ENCODE measurements at regions not wholly inside any gene's neighbourhood (a gene's known extent, or its start where the extent isn't known, plus 50 kb on each side); places are given as distances from the start of the nearest gene placed in this dataset.

- Histone ChIP-seq H3K4me3 (ENCODE audit: low read depth, low read length) (no peak overlapping the region), H3K27me3 (ENCODE audit: control insufficient read depth, insufficient read depth, low read length) (no peaks in the 10 kb centered on the region), H3K36me3 (ENCODE audit: control insufficient read depth, insufficient read depth, low read length) (no peaks in the 10 kb centered on the region)
- TF ChIP-seq CTCF (IDR thresholded peaks at IDR 0.05; ENCODE audit: insufficient read depth, low read length, severe bottlenecking): no peak
- no peak for FAIRE-seq
- no peak for DNase-seq (ENCODE audit: low read depth)
Measured at GRCh38 chr3:176079785-176080184, 1117.5 kb downstream of the TBL1XR1 start.

- H3K27me3 ChIP-seq (ENCODE audit: control insufficient read depth, insufficient read depth, low read length): no peaks in the 10 kb centered on the region
- FAIRE-seq: no peak
- H3K4me3 ChIP-seq (ENCODE audit: low read depth, low read length): no peak overlapping the region
- TF ChIP-seq CTCF (IDR thresholded peaks at IDR 0.05; ENCODE audit: insufficient read depth, low read length, severe bottlenecking): no peak
- no peaks in the 10 kb centered on the region for H3K36me3 ChIP-seq (ENCODE audit: control insufficient read depth, insufficient read depth, low read length)
- no peak for DNase-seq (ENCODE audit: low read depth)
Measured at GRCh38 chr3:176078906-176079305, 1118.4 kb downstream of the TBL1XR1 start.

GRCh38 chr3:176075491-176075890 lies 1121.8 kb downstream of the TBL1XR1 start:
- TF ChIP-seq CTCF (IDR thresholded peaks at IDR 0.05; ENCODE audit: insufficient read depth, low read length, severe bottlenecking): no peak
- Histone ChIP-seq H3K36me3 (ENCODE audit: control insufficient read depth, insufficient read depth, low read length) (no peaks in the 10 kb centered on the region), H3K27me3 (ENCODE audit: control insufficient read depth, insufficient read depth, low read length) (no peaks in the 10 kb centered on the region), H3K4me3 (ENCODE audit: low read depth, low read length) (no peak overlapping the region)
- FAIRE-seq (no peak), DNase-seq (ENCODE audit: low read depth) (no peak)

GRCh38 chr3:176075046-176075445 lies 1122.2 kb downstream of the TBL1XR1 start:
- DNase-seq (ENCODE audit: low read depth) (no peak), FAIRE-seq (no peak)
- no peaks in the 10 kb centered on the region for H3K27me3 ChIP-seq (ENCODE audit: control insufficient read depth, insufficient read depth, low read length)
- H3K36me3 ChIP-seq (ENCODE audit: control insufficient read depth, insufficient read depth, low read length): no peaks in the 10 kb centered on the region
- TF ChIP-seq CTCF (IDR thresholded peaks at IDR 0.05; ENCODE audit: insufficient read depth, low read length, severe bottlenecking): no peak
- no peak overlapping the region for H3K4me3 ChIP-seq (ENCODE audit: low read depth, low read length)

GRCh38 chr3:176074096-176074495 lies 1123.2 kb downstream of the TBL1XR1 start:
- H3K27me3 ChIP-seq (ENCODE audit: control insufficient read depth, insufficient read depth, low read length): no peaks in the 10 kb centered on the region
- TF ChIP-seq CTCF (IDR thresholded peaks at IDR 0.05; ENCODE audit: insufficient read depth, low read length, severe bottlenecking): no peak
- FAIRE-seq (no peak), DNase-seq (ENCODE audit: low read depth) (no peak)
- no peaks in the 10 kb centered on the region for H3K36me3 ChIP-seq (ENCODE audit: control insufficient read depth, insufficient read depth, low read length)
- H3K4me3 ChIP-seq (ENCODE audit: low read depth, low read length): no peak overlapping the region

- TF ChIP-seq CTCF (IDR thresholded peaks at IDR 0.05; ENCODE audit: insufficient read depth, low read length, severe bottlenecking): no peak
- Histone ChIP-seq H3K36me3 (ENCODE audit: control insufficient read depth, insufficient read depth, low read length) (no peaks in the 10 kb centered on the region), H3K4me3 (ENCODE audit: low read depth, low read length) (no peak overlapping the region), H3K27me3 (ENCODE audit: control insufficient read depth, insufficient read depth, low read length) (no peaks in the 10 kb centered on the region)
- no peak for DNase-seq (ENCODE audit: low read depth)
- no peak for FAIRE-seq
Measured at GRCh38 chr3:176071943-176072342, 1125.3 kb downstream of the TBL1XR1 start.

All from bronchial epithelial cell (primary cell).